Fibroblast of lung (primary cell): ENCODE measurements at regions not wholly inside any gene's neighbourhood (a gene's known extent, or its start where the extent isn't known, plus 50 kb on each side); places are given as distances from the start of the nearest gene placed in this dataset.

Experiments used
- DNase-seq, 2 donors: peaks; one replicate each; pipeline versions ENCODE4 v3.0.0 to v3.0.0-alpha.2; 2010; ENCODE audit warnings: low read depth in 2 of 2
- H2AFZ ChIP-seq: 2 replicates; pipeline ENCODE4 v1.5.1; 2012; ENCODE audit warnings: low read length, control low read depth, inconsistent platforms
- H3K27ac ChIP-seq: 2 replicates; pipeline ENCODE4 v1.5.1; 2011; ENCODE audit warnings: low read length, control low read depth; ENCODE audit not compliant: insufficient read depth
- H3K27me3 ChIP-seq: 2 replicates; pipeline ENCODE4 v1.5.1; 2011; ENCODE audit warnings: mild to moderate bottlenecking, low read length; ENCODE audit not compliant: control insufficient read depth, insufficient read depth
- H3K36me3 ChIP-seq: 2 replicates; pipeline ENCODE4 v1.5.1; 2011; ENCODE audit warnings: low read length; ENCODE audit not compliant: control insufficient read depth, insufficient read depth
- H3K4me1 ChIP-seq: 2 replicates; pipeline ENCODE4 v1.5.1; 2011; ENCODE audit warnings: low read length; ENCODE audit not compliant: control insufficient read depth, insufficient read depth; ENCODE audit errors: extremely low read depth
- H3K4me2 ChIP-seq: 2 replicates; pipeline ENCODE4 v1.5.1; 2011; ENCODE audit warnings: low read length, control low read depth; ENCODE audit not compliant: insufficient read depth; ENCODE audit errors: extremely low read depth
- H3K4me3 ChIP-seq, 4 experiments: fragments of 200-600 bp in 1 of 4; sonication (generic) in 1 of 4; replicated peaks in 1 of 4; 2 replicates each; pipeline ENCODE4 v1.5.1; 2011 to 2016; ENCODE audit warnings: low read length in 4 of 4, low read depth in 3 of 4, mild to moderate bottlenecking in 3 of 4, control low read depth in 2 of 4, inconsistent platforms in 1 of 4, mixed read lengths in 1 of 4; ENCODE audit not compliant: insufficient read depth in 1 of 4; ENCODE audit errors: control extremely low read depth in 1 of 4
- H3K79me2 ChIP-seq: 2 replicates; pipeline ENCODE4 v1.5.1; 2012; ENCODE audit warnings: mild to moderate bottlenecking, low read length, inconsistent platforms; ENCODE audit not compliant: control insufficient read depth, insufficient read depth
- H3K9ac ChIP-seq: 2 replicates; pipeline ENCODE4 v1.5.1; 2011; ENCODE audit warnings: mild to moderate bottlenecking, low read length, control low read depth; ENCODE audit not compliant: insufficient read depth
- H3K9me3 ChIP-seq: 2 replicates; pipeline ENCODE4 v1.5.1; 2012; ENCODE audit warnings: low read depth, low read length; ENCODE audit not compliant: control insufficient read depth, insufficient read depth
- H4K20me1 ChIP-seq: 2 replicates; pipeline ENCODE4 v1.5.1; 2011; ENCODE audit warnings: low read length; ENCODE audit not compliant: control insufficient read depth, insufficient read depth; ENCODE audit errors: extremely low read depth
- CTCF ChIP-seq, 2 donors: IDR thresholded peaks in 1 of 2; conservative IDR thresholded peaks in 1 of 2; 1 replicate in 1 of 2; 2 replicates in 1 of 2; pipeline ENCODE4 v1.5.1; 2011 to 2012; ENCODE audit warnings: low read length in 2 of 2, control low read depth in 1 of 2, inconsistent platforms in 1 of 2, low read depth in 1 of 2, mild to moderate bottlenecking in 1 of 2
- EZH2 ChIP-seq: IDR thresholded peaks from 2 replicates; pipeline ENCODE4 v1.5.1; 2012; ENCODE audit warnings: low read length, control low read depth, mild to moderate bottlenecking; ENCODE audit errors: missing control alignments

- Histone ChIP-seq H3K9ac (no peak overlapping the region), H2AFZ (no peak overlapping the region), H3K9me3 (no peaks in the 10 kb centered on the region), H3K27ac (no peak overlapping the region), H4K20me1 (no peaks in the 10 kb centered on the region), H3K27me3 (no peaks in the 10 kb centered on the region), H3K4me3 (no peak overlapping the region), H3K4me2 (no peak overlapping the region), H3K79me2 (no peaks in the 10 kb centered on the region), H3K4me1 (no peaks in the 10 kb centered on the region), H3K36me3 (no peaks in the 10 kb centered on the region)
- TF ChIP-seq CTCF (conservative IDR thresholded peaks at IDR 0.05 in 1 of 2, IDR thresholded peaks at IDR 0.05 in 1 of 2; ENCODE audit: low read depth in 1 of 2, low read length in 2 of 2) = no peak
- no peak for TF ChIP-seq EZH2
- no peak for DNase-seq
Observed at GRCh38 chr6:15864038-15864707, 201.3 kb upstream of the DTNBP1 start.

- Histone ChIP-seq H3K9me3 (no peaks in the 10 kb centered on the region), H2AFZ (no peak overlapping the region), H3K4me2 (no peak overlapping the region), H3K36me3 (no peaks in the 10 kb centered on the region), H3K27ac (no peak overlapping the region), H3K9ac (no peak overlapping the region), H3K27me3 (no peaks in the 10 kb centered on the region), H4K20me1 (no peaks in the 10 kb centered on the region), H3K79me2 (no peaks in the 10 kb centered on the region), H3K4me3 (no peak overlapping the region), H3K4me1 (no peaks in the 10 kb centered on the region)
- TF ChIP-seq EZH2 (no peak), CTCF (conservative IDR thresholded peaks at IDR 0.05 in 1 of 2, IDR thresholded peaks at IDR 0.05 in 1 of 2; ENCODE audit: low read depth in 1 of 2, low read length in 2 of 2) (no peak)
- DNase-seq = no peak
Observed at GRCh38 chr6:15862810-15863209, 200.0 kb upstream of the DTNBP1 start.

DNA sequence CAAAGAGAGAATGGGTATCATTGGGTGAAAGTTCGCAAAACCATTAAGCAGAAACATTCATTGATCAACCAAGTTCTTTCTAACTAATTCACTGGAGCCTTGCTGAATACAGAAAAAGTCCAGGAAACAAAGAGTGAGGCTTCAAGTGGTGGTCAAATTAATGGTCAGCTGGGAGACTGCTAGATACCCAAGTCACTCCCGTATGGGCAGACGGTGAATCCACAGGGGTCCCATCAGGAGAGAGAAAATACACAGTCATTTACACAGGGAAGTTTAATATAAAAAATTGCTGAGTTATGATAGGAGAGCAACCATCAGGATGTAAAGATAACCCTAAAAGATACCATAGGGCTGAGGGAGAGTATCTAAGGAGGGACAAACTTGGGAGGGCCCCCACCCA lies 198.7 kb upstream of the DTNBP1 start:
- TF ChIP-seq EZH2 (no peak), CTCF (conservative IDR thresholded peaks at IDR 0.05 in 1 of 2, IDR thresholded peaks at IDR 0.05 in 1 of 2; ENCODE audit: low read depth in 1 of 2, low read length in 2 of 2) (no peak)
- Histone ChIP-seq H3K9ac (no peak overlapping the region), H3K4me3 (no peak overlapping the region), H4K20me1 (no peaks in the 10 kb centered on the region), H3K27ac (no peak overlapping the region), H3K4me1 (no peaks in the 10 kb centered on the region), H3K36me3 (no peaks in the 10 kb centered on the region), H2AFZ (no peak overlapping the region), H3K79me2 (no peaks in the 10 kb centered on the region), H3K4me2 (no peak overlapping the region), H3K27me3 (no peaks in the 10 kb centered on the region), H3K9me3 (no peaks in the 10 kb centered on the region)
- DNase-seq = no peak
